MCF 10A (cell line): ENCODE measurements at regions not wholly inside any gene's neighbourhood (a gene's known extent, or its start where the extent isn't known, plus 50 kb on each side); places are given as distances from the start of the nearest gene placed in this dataset.

Experiments used
- BruUV-seq: library from RNA; stranded (reverse); fragments of 400-500 nt; replicated peaks from 2 replicates; lab custom pipeline; 2021; lab: Mats Ljungman, UMichigan
- CTCF ChIA-PET: fragments of 300-600 bp; sonication (Branson Sonifier 250); formaldehyde crosslinking; extraction: SDS; loops from one replicate; lab custom pipeline; 2021; ENCODE audit warnings: antibody characterized with exemption, inconsistent platforms; lab: Yijun Ruan, JAX
- POLR2A ChIA-PET: fragments of 300-600, 350-650 bp; sonication (Branson Sonifier 250); formaldehyde crosslinking; extraction: SDS; loops from one replicate; lab custom pipeline; 2020; ENCODE audit warnings: antibody characterized with exemption, inconsistent platforms; lab: Yijun Ruan, JAX
- DNase-seq: peaks from one replicate; pipeline ENCODE4 v3.0.0-alpha.2; 2018; ENCODE audit not compliant: unreplicated experiment
- H3K27ac Mint-ChIP-seq: one replicate; pipeline ENCODE4 v1.8.0; 2022; ENCODE audit warnings: mild to moderate bottlenecking, low read depth, mixed read lengths; ENCODE audit not compliant: unreplicated experiment
- H3K27me3 Mint-ChIP-seq: one replicate; pipeline ENCODE4 v1.8.0; 2022; ENCODE audit warnings: mixed read lengths; ENCODE audit not compliant: insufficient read depth, unreplicated experiment
- H3K36me3 Mint-ChIP-seq: one replicate; pipeline ENCODE4 v1.8.0; 2022; ENCODE audit warnings: mild to moderate bottlenecking, moderate library complexity, mixed read lengths; ENCODE audit not compliant: insufficient read depth, unreplicated experiment
- H3K4me1 Mint-ChIP-seq: one replicate; pipeline ENCODE4 v1.8.0; 2022; ENCODE audit warnings: mixed read lengths; ENCODE audit not compliant: insufficient read depth, unreplicated experiment
- H3K4me3 Mint-ChIP-seq: one replicate; pipeline ENCODE4 v1.8.0; 2022; ENCODE audit warnings: mild to moderate bottlenecking, moderate library complexity, mixed read lengths; ENCODE audit not compliant: unreplicated experiment
- H3K9me3 Mint-ChIP-seq: one replicate; pipeline ENCODE4 v1.8.0; 2022; ENCODE audit warnings: mixed read lengths; ENCODE audit not compliant: unreplicated experiment
- CTCF ChIP-seq: fragments of 200-600 bp; IDR thresholded peaks from one replicate; pipeline ENCODE4 v1.8.0; 2022; ENCODE audit warnings: antibody characterized with exemption, mild to moderate bottlenecking; ENCODE audit not compliant: unreplicated experiment
- intact Hi-C: fragments of 100-400 bp; cut with micrococcal nuclease; formaldehyde crosslinking; loops from 2 replicates; pipeline ENCODE4 v1.14.1; 2022

GRCh38 chrX:69037786-69038185, 127.5 kb downstream of the PJA1 start:
- Mint-ChIP-seq H3K36me3 (no peaks in the 10 kb centered on the region), H3K4me3 (no peak overlapping the region), H3K4me1 (no peaks in the 10 kb centered on the region), H3K27me3 (peaks cover 74% of the 10 kb centered on the region), H3K27ac (no peak overlapping the region), H3K9me3 (no peaks in the 10 kb centered on the region)
- no peak for TF ChIP-seq CTCF
- POLR2A ChIA-PET, result interaction anchor here (1.1 to 1.2 kb wide), 2 partner anchors 9 to 208 kb away, joined by 3 to 5 read pairs; no protein-coding TSS in a partner anchor
- intact Hi-C loops, result no loop called here
- CTCF ChIA-PET, result interaction anchor here (0.7 to 1.3 kb wide), 3 partner anchors 24 to 211 kb away, joined by 3 to 5 read pairs (median 5); no protein-coding TSS in a partner anchor
- no peak for DNase-seq
- BruUV-seq, result no TSS peak

GRCh38 chrX:69036674-69037573, 128.3 kb downstream of the PJA1 start:
- DNase-seq, result no peak
- ChIA-PET POLR2A (no interaction called here), CTCF (interaction anchor here (1.3 kb wide), 1 partner anchor 210 kb away, joined by 5 read pairs; no protein-coding TSS in a partner anchor)
- no peak overlapping the region for H3K27ac Mint-ChIP-seq
- H3K9me3 Mint-ChIP-seq, result no peaks in the 10 kb centered on the region
- no peaks in the 10 kb centered on the region for H3K4me1 Mint-ChIP-seq
- no peak overlapping the region for H3K4me3 Mint-ChIP-seq
- peaks cover 65% of the 10 kb centered on the region for H3K27me3 Mint-ChIP-seq
- no peaks in the 10 kb centered on the region for H3K36me3 Mint-ChIP-seq
- no TSS peak for BruUV-seq
- no peak for TF ChIP-seq CTCF
- intact Hi-C loops, result no loop called here

GRCh38 chrX:69034451-69034850, 130.8 kb downstream of the PJA1 start:
- ChIA-PET POLR2A (no interaction called here), CTCF (no interaction called here)
- no peak for TF ChIP-seq CTCF
- intact Hi-C loops, result no loop called here
- Mint-ChIP-seq H3K4me3 (no peak overlapping the region), H3K4me1 (no peaks in the 10 kb centered on the region), H3K36me3 (no peaks in the 10 kb centered on the region), H3K27me3 (peaks cover 65% of the 10 kb centered on the region), H3K27ac (no peak overlapping the region), H3K9me3 (no peaks in the 10 kb centered on the region)
- no TSS peak for BruUV-seq
- no peak for DNase-seq

GRCh38 chrX:69033936-69034335, 131.3 kb downstream of the PJA1 start:
- peaks cover 70% of the 10 kb centered on the region for H3K27me3 Mint-ChIP-seq
- no peak overlapping the region for H3K27ac Mint-ChIP-seq
- DNase-seq, result no peak
- intact Hi-C loops, result no loop called here
- TF ChIP-seq CTCF, result no peak
- no peaks in the 10 kb centered on the region for H3K4me1 Mint-ChIP-seq
- no TSS peak for BruUV-seq
- H3K36me3 Mint-ChIP-seq, result no peaks in the 10 kb centered on the region
- no peak overlapping the region for H3K4me3 Mint-ChIP-seq
- POLR2A ChIA-PET, result interaction anchor here (3.8 kb wide), 1 partner anchor 204 kb away, joined by 32 read pairs; the partner anchor contains the start of gene EFNB1
- CTCF ChIA-PET, result interaction anchor here (0.7 to 1.0 kb wide), 2 partner anchors 24 to 258 kb away, joined by 4 to 5 read pairs; no protein-coding TSS in a partner anchor
- H3K9me3 Mint-ChIP-seq, result no peaks in the 10 kb centered on the region
